Kidney glomerular epithelial cell (primary cell): ENCODE measurements at regions not wholly inside any gene's neighbourhood (a gene's known extent, or its start where the extent isn't known, plus 50 kb on each side); places are given as distances from the start of the nearest gene placed in this dataset.
"Not testable (repeated sequence)": the region's sequence is repeated elsewhere in the genome, so short reads cannot be mapped to it uniquely, and the experiment has no call there.

Experiments used
- DNase-seq: peaks from one replicate; lab custom pipeline; 2025; lab: John Stamatoyannopoulos, UW

GRCh38 chr2:57440437-57440836, 606.2 kb upstream of the VRK2 start:
- no peak for DNase-seq

DNA sequence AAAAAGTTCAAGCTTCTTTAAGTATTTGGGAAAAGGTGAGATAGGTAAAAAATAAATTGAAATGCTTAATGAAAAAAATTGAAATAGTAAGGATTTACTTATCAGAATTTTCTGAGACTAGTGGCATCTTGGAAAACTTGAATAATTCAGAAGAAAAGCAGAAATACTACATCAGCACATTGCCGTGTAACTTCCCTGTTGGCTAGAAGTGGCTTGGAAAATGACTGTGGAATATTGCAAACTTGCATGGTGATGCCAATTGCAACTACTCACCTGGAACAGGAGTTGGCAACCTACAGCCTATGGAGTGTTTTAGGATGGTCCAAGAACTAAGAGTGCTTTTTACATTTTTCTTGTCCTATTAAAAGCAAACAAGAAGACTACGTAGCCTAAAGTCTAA, 603.5 kb upstream of the VRK2 start:
- DNase-seq: no peak

DNA sequence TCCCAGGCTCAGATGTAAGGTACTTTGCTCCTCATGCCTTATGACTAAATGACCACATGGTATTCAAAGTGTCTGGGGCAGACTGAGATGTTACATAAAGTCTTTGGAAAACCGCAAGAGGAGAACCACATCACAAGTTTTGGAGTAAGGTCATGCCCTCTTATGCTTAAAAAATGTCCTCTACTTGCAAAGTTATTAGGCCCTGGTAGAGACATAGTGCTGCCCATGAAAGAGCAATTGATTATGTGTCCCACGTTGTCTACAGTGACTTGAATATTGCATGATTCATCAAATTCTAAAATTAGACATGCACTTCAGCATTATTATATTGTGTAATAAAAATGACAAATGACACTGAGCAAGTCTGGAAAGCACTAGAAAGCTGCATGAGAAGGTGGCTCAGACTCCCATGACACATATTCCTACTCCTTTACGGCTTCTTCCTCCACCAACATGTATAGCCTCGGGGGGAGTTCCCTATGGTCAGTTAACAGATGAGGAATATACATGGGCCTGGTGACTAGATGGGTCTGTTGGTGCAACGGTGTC, 602.6 kb upstream of the VRK2 start:
- DNase-seq: no peak

DNA sequence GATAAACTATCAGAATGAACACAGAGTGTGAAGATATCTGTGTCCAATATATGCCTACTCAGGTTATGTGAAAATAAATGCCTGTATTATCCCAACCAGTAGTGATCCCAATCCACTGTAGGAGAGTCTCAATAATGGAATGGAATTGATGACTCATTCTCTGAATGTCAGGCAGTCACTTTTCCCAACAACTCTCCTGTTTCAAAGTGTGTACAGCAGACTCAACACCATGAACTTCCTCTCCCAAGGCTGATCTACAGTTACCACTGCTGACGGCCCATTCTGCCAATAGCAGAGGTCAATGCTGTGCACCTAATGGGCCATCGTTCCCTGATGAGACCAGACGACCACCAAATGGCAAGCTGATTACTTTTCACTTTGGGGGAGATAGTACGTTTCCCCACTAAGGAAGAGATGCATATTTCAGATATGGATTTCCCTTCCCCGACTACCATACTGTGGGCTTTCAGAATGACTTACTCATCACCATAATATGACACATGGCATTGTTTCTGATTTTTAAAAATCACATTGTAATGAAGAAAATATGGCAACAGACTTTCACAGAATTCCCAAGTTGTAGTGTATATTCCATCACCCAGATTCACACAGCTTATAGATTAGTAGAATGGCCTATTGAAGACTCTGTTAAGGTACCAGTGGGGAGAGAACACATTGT, 601.7 kb upstream of the VRK2 start:
- DNase-seq: no peak

DNA sequence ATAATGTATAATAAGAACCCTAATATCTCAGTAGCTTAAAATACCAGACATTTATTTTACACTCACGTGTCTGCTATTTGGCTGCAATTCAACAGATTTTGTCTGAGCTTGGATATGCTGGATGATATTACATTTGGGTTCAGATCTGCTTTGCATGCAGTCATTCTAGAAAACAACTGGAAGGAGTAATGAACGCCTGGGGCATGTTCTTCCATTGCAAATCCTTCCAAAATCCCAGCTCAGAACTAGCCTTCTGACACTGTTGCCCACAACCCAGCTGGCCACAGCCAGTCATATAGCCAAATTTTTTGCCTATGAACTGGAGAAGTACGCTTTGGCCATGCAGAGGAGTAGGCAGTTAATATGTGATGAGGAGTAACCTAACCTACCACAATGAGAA, 597.8 kb upstream of the VRK2 start:
- DNase-seq: no peak

- DNase-seq: no peak
Observed at GRCh38 chr2:57450170-57450569, 596.4 kb upstream of the VRK2 start.

DNA sequence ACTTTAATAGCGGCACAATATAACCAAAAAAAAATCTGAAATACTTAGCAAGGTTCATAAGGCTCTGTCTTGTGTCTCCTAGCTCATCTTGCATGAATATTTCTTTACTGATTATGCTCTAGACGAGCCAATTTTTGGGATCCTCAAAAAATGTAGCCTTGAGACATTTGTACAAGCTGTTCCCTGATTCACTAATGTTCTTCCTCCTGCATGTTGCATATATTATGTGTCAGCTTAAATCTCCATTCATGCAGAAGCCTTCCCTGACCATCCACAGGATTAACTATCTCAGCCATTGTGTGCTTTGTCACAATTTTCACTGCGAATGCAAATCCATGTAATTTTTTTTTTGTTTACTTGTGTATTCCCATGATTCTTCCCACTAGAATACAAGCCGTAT, 594.0 kb upstream of the VRK2 start:
- no peak for DNase-seq

DNA sequence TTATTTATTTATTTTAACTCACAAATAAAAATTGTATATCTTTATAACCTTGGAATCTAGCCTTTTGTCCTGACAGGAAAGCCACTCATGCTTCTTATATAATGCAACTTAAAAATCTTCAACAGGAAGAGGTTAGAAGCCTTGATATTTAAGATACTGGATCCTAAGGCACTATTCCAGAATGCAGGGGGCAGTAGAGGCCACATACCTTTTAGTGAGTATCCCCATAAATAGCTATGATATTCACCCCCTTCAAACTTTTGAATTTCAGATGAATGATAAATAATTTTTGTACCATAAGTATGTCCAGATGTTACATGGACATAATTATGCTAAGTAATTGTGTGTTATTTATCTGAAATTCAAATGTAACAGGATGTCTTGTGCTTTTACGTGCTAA, 592.7 kb upstream of the VRK2 start:
- no peak for DNase-seq

GRCh38 chr2:57460396-57461276, 586.0 kb upstream of the VRK2 start:
- DNase-seq: no peak

GRCh38 chr2:57461624-57462023, 585.0 kb upstream of the VRK2 start:
- DNase-seq: no peak

DNA sequence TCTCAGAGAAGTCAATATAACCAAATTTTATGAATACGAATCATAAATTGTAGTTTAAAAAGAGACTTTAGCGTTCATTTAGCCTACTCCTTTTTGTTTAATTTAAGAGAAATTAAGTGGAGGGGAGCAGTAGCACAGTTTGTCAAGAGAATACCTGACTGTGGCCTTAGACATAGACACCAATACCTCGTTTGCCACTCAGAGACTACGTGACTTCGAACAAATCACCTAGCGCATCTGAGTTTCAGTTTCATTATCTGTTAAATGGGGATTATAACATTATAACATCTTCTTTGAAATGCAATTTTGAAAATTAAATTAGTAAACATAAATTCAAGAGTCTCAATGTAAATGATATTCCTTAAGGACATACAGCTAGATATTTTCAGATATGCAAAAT, 581.5 kb upstream of the VRK2 start:
- no peak for DNase-seq

- DNase-seq: no peak
Observed at GRCh38 chr2:57465967-57466366, 580.6 kb upstream of the VRK2 start.

DNA sequence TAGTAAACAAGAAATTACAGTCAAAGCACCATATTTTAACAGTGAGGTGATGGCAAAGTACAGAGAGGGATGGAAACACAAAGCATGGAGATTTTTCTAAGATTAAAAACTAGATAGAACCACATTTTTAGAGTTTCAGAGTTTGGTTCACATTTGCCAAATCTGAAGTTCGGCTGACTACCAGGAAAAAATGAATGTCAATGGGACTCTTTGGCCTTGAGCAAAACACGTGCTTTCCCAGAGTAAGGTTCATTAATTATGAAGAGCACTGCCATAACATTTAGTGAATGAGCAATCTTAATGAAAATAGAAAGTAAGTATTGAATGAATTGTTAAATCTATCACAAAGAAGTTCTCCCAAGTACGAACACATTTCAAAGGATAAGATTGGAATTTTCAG, 571.2 kb upstream of the VRK2 start:
- no peak for DNase-seq

DNA sequence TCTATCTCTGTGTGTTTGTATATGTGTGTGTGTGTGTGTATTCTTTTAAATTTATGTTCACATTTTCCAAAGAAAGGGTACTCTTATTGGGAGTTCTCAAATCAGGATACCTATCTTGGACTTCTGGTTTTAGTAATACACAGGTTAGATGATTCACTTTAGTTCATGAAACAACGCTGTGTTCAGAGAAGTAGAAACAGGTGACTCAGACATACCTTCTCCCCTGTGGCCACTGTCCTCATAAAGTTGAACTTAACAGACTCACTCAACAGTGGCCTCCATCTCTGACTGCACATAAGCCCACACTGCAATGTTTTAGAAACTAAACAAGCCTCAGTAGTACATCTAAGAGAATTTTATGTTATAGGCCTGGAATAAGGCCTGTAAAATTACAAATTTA, 566.6 kb upstream of the VRK2 start:
- DNase-seq: no peak

GRCh38 chr2:57488061-57488460, 558.5 kb upstream of the VRK2 start:
- DNase-seq: no peak

GRCh38 chr2:57490741-57491140, 555.9 kb upstream of the VRK2 start:
- DNase-seq: no peak

- no peak for DNase-seq
Observed at GRCh38 chr2:57491213-57491612, 555.4 kb upstream of the VRK2 start.

DNA sequence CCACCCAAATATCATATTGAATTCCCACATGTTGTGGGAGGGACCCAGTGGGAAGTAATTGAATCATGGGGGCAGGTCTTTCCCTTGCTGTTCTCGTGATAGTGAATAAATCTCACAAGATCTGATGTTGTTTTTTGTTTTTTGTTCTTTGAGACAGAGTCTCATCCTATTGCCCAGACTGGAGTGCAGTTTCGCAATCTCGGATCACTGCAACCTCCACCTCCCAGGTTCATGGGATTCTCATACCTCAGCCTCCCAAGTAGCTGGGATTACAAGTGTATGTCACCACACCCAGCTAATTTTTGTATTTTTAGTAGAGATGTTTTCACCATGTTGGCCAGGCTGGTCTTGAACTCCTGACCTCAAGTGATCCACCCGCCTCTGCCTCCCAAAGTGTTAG, 552.6 kb upstream of the VRK2 start:
- DNase-seq: not testable (repeated sequence)

DNA sequence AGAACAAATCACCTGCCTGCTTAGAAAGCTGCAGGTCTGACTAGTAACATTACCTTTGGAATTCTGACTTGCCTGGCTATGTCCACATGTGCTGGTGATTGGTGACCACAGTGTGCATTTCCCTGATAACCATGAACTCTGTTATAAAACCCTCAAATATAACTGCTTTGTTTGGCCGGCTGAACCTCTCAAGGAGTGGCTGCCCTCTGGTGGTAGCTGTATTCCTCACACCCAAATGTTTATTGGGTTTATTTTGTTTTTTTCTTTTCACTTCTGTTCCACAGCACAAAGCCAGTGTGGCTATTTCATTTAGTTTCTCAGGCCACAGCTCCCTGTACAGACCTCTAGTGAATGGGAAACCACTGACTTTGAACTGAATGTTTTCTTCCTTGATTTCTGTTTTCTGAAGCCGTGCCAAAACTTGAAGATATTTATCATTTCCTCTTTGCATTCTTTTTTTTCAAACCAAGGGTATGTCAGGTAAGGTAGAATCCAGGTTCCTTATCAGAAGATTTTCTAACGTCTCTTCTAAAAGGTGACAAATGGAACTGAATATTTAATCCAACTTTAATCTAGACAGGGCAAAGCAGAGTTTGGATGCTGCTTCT, 549.0 kb upstream of the VRK2 start:
- peak; percentile 64 for DNase-seq

DNA sequence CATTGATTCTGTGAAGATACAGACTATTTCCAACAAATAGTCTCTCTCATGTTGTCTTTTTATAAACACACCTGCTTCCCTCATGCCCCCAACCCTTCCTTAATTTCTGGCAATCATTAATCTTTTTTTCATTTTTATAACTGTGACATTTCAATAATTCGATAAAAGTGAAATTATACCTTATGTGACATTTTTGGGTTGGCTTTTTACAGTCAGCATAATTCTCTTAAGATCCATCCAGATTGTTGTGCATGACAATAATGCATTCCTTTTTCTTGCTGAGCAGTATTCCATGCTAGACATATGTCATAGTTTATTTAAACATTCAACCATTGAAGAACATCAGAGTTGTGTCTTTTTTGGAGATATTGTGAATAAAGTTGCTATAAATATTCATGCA, 541.8 kb upstream of the VRK2 start:
- no peak for DNase-seq

- no peak for DNase-seq
Observed at GRCh38 chr2:57509189-57509588, 537.4 kb upstream of the VRK2 start.

GRCh38 chr2:57510704-57511103, 535.9 kb upstream of the VRK2 start:
- no peak for DNase-seq

DNA sequence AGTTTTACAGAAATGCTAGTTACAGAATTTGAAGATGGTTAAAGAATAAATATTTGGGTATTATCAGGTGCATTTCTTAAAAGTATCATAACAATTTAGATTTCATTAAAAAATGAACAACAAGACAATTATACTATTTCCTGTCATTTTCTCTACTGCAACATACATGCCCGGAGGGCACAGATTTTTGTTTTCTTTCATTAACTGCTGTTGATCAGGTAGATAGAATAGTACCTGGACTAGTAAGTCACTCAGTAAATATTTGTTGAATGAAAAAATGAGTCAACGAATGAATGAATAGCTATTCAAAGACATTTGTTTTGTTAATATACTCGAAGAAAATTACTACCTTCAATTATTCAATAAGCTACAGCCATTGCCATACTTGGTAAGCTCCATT, 531.2 kb upstream of the VRK2 start:
- no peak for DNase-seq
